ENCODE measurements at regions not wholly inside any gene's neighbourhood (a gene's known extent, or its start where the extent isn't known, plus 50 kb on each side); places are given as distances from the start of the nearest gene placed in this dataset.
"Not testable (repeated sequence)": the region's sequence is repeated elsewhere in the genome, so short reads cannot be mapped to it uniquely, and the experiment has no call there.

DNA sequence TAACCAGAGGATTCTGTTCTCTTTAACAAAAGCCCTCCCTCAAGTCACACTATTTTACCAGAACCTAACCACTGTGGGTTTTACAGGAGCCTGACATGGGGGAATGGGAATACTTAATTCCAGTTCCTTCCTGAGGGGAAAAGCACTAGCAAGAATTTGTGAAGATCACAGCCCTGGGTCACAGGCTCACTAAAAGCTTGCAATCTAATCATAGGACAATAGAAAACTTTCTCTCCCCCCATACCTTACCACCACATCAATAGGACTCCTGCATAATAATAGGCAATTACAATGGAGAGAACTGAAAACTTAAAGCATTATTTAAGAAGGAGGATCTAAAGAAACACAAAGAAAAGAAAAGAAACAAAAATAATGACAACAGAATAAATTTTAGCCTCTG lies 225.8 kb upstream of the ZNF804A start:
- no peaks in the 10 kb centered on the region for H3K36me3 ChIP-seq (ENCODE audit: insufficient read depth, low read length)
- H3K9me3 ChIP-seq (ENCODE audit: low read depth, low read length): no peaks in the 10 kb centered on the region
- H3K79me2 ChIP-seq (ENCODE audit: insufficient read depth, low read length): no peaks in the 10 kb centered on the region
- H3K27ac ChIP-seq (ENCODE audit: low read depth, low read length): no peak overlapping the region
- no peak overlapping the region for H3K4me2 ChIP-seq (ENCODE audit: insufficient read depth, low read length)
- H3K27me3 ChIP-seq (ENCODE audit: insufficient read depth, low read length): no peaks in the 10 kb centered on the region
- H2AFZ ChIP-seq (ENCODE audit: low read length): no peak overlapping the region
- TF ChIP-seq, protein P1, sequence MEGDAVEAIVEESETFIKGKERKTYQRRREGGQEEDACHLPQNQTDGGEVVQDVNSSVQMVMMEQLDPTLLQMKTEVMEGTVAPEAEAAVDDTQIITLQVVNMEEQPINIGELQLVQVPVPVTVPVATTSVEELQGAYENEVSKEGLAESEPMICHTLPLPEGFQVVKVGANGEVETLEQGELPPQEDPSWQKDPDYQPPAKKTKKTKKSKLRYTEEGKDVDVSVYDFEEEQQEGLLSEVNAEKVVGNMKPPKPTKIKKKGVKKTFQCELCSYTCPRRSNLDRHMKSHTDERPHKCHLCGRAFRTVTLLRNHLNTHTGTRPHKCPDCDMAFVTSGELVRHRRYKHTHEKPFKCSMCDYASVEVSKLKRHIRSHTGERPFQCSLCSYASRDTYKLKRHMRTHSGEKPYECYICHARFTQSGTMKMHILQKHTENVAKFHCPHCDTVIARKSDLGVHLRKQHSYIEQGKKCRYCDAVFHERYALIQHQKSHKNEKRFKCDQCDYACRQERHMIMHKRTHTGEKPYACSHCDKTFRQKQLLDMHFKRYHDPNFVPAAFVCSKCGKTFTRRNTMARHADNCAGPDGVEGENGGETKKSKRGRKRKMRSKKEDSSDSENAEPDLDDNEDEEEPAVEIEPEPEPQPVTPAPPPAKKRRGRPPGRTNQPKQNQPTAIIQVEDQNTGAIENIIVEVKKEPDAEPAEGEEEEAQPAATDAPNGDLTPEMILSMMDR (IDR thresholded peaks at IDR 0.05; ENCODE audit: extremely low read depth, low read depth, low read length): no peak
- H4K20me1 ChIP-seq (ENCODE audit: insufficient read depth, low read length): no peaks in the 10 kb centered on the region
- no peaks in the 10 kb centered on the region for H3K4me1 ChIP-seq (ENCODE audit: insufficient read depth, low read length)
- no peak for DNase-seq (ENCODE audit: insufficient read length, low spot score, missing footprints)
- H3K4me3 ChIP-seq (ENCODE audit: insufficient read depth, low read length): no peak overlapping the region

DNA sequence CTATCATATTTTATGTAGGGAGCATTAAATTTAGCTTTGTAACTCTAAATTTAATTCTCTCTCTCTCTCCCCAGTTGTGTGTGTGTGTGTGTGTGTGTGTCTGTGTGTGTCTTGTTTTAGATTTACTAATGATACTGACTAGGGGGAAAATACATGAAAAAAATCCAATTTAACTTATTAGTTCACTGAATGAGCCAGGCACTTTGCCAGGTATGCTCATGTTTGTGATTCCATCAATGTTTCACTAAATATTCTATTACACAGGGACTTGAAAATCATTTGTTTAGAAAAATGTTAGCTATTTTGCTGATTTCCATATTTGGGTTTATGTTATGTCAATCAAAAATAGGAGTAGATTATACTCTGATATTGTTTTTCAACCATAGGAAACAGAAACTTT lies 203.7 kb upstream of the ZNF804A start:
- Histone ChIP-seq H3K4me2 (ENCODE audit: insufficient read depth, low read length) (no peak overlapping the region), H3K36me3 (ENCODE audit: insufficient read depth, low read length) (no peaks in the 10 kb centered on the region), H3K27me3 (ENCODE audit: insufficient read depth, low read length) (no peaks in the 10 kb centered on the region), H2AFZ (ENCODE audit: low read length) (no peak overlapping the region), H4K20me1 (ENCODE audit: insufficient read depth, low read length) (no peaks in the 10 kb centered on the region), H3K79me2 (ENCODE audit: insufficient read depth, low read length) (no peaks in the 10 kb centered on the region), H3K27ac (ENCODE audit: low read depth, low read length) (no peak overlapping the region), H3K9me3 (ENCODE audit: low read depth, low read length) (no peaks in the 10 kb centered on the region), H3K4me1 (ENCODE audit: insufficient read depth, low read length) (no peaks in the 10 kb centered on the region), H3K4me3 (ENCODE audit: insufficient read depth, low read length) (no peak overlapping the region)
- TF ChIP-seq, protein P1 (IDR thresholded peaks at IDR 0.05; ENCODE audit: extremely low read depth, low read depth, low read length): no peak
- DNase-seq (ENCODE audit: insufficient read length, low spot score, missing footprints): no peak

DNA sequence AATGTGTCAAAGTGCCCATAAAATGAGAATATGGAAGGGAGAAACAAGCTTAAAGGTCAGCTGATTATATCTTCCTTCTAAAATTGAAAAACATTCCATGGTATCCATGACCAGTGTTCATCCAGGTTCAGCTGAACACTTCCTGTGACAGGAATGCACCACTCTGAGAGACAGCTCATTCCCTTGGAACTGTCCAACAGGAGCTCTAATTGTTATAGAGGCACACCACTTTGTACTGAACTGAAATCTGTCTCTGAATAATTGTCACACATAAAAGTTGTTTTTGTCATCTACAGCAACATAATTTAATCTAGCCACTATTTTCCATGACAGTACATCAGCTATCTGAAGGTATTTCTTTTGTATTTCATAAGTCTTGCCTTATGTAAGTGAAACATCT lies 195.9 kb upstream of the ZNF804A start:
- H3K79me2 ChIP-seq (ENCODE audit: insufficient read depth, low read length): no peaks in the 10 kb centered on the region
- H3K36me3 ChIP-seq (ENCODE audit: insufficient read depth, low read length): no peaks in the 10 kb centered on the region
- no peaks in the 10 kb centered on the region for H3K4me1 ChIP-seq (ENCODE audit: insufficient read depth, low read length)
- DNase-seq (ENCODE audit: insufficient read length, low spot score, missing footprints): no peak
- H3K27me3 ChIP-seq (ENCODE audit: insufficient read depth, low read length): no peaks in the 10 kb centered on the region
- H3K4me2 ChIP-seq (ENCODE audit: insufficient read depth, low read length): no peak overlapping the region
- TF ChIP-seq, protein P1 (IDR thresholded peaks at IDR 0.05; ENCODE audit: extremely low read depth, low read depth, low read length): no peak
- no peak overlapping the region for H2AFZ ChIP-seq (ENCODE audit: low read length)
- H3K27ac ChIP-seq (ENCODE audit: low read depth, low read length): no peak overlapping the region
- H4K20me1 ChIP-seq (ENCODE audit: insufficient read depth, low read length): no peaks in the 10 kb centered on the region
- H3K4me3 ChIP-seq (ENCODE audit: insufficient read depth, low read length): no peak overlapping the region
- H3K9me3 ChIP-seq (ENCODE audit: low read depth, low read length): peaks cover 3% of the 10 kb centered on the region

DNA sequence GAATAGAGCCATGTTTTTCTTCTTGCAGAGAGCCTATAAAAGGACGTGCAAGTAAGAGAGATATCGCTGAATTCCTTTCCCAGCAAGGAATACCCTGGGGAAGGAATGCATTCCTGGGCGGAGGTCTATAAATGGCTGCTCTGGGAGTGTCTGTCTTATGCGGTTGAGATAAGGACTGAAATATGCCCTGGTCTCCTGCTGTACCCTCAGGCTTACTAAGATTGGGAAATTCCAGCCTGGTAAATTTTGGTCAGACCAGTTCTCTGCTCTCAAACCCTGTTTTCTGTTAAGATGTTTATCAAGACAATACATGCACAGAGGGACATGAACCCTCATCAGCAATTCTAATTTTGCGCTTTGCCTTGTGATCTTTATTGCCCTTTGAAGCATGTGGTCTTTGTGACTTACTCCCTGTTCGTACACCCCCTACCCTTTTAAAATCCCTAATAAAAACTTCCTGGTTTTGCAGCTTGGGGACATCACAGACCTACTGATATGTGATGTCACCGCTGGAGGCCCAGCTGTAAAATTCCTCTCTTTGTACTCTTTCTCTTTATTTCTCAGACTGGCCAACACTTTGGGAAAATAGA lies 191.2 kb upstream of the ZNF804A start:
- H3K4me1 ChIP-seq (ENCODE audit: insufficient read depth, low read length); H2AFZ ChIP-seq (ENCODE audit: low read length); H3K36me3 ChIP-seq (ENCODE audit: insufficient read depth, low read length); H4K20me1 ChIP-seq (ENCODE audit: insufficient read depth, low read length); H3K4me2 ChIP-seq (ENCODE audit: insufficient read depth, low read length); DNase-seq (ENCODE audit: insufficient read length, low spot score, missing footprints); H3K4me3 ChIP-seq (ENCODE audit: insufficient read depth, low read length); H3K27ac ChIP-seq (ENCODE audit: low read depth, low read length); H3K27me3 ChIP-seq (ENCODE audit: insufficient read depth, low read length); H3K9me3 ChIP-seq (ENCODE audit: low read depth, low read length); H3K79me2 ChIP-seq (ENCODE audit: insufficient read depth, low read length): not testable (repeated sequence)

All from osteoblast (primary cell).